EL (cell line): ENCODE measurements at regions not wholly inside any gene's neighbourhood (a gene's known extent, or its start where the extent isn't known, plus 50 kb on each side); places are given as distances from the start of the nearest gene placed in this dataset.

ENCODE experiments used
- DNase-seq: peaks from one replicate; pipeline ENCODE4 v3.0.0-alpha.2; 2016

GRCh38 chr2:60094450-60094929 lies 459.0 kb downstream of the BCL11A start:
- no peak for DNase-seq

DNA sequence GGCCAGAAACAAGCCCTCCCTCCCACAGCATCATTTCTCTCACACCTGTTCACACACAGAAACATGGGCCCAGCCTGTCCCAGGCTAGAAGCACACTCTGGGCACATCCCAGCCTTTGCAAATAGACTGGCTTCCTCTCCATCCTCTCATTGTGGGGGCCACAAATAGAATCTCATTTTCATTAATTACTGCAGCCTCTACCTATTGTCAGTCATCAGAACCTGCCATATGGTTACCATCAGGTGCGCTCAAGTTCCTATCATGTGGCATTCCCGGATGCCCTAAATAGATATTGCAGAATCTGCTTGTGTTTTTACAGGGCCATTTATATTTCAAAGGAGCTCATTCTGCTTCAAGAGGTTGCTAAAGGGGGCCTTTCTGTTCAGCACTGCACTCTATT lies 460.7 kb downstream of the BCL11A start:
- no peak for DNase-seq

DNA sequence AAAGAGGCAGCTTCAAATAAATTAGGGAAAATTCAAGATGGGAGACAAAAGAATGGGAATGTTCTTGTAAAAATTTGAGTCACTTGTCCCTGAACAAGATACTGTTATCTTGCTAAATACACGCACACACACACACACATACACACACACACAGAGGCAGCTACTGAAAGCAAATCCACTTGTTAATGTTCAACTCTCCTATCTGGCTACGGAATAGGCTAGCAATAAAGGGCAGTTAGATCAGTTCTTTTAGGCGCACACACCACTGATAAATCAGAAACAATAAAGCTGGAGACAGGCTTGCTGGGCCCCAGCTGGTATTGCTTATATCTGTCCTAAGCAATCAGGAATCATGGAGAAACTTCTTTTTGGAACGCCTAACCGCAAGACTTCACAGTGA lies 461.6 kb downstream of the BCL11A start:
- DNase-seq: no peak

- DNase-seq: no peak
Observed at GRCh38 chr2:60091266-60091665, 462.2 kb downstream of the BCL11A start.

- DNase-seq: no peak
Observed at GRCh38 chr2:60079562-60079961, 473.9 kb downstream of the BCL11A start.

GRCh38 chr2:60075048-60075447 lies 478.4 kb downstream of the BCL11A start:
- no peak for DNase-seq

DNA sequence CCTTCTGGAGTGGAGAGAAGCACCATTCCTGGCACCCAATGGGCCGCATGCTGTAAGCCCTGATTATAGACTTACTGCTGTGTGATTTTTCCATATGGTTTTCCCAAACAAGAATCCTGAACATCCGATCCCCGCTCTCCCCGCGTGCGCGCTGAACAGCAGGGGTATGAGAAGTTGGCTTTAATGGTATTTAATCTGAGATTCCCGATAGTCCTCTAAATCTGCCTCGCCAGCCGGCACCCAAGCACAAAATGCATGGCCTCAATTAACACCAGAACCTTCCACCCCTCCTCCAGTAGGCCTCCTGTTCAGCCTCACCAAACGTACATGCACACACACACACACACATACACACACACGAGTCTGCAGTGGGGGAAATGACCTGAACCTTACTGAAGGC lies 480.3 kb downstream of the BCL11A start:
- DNase-seq: no peak

DNA sequence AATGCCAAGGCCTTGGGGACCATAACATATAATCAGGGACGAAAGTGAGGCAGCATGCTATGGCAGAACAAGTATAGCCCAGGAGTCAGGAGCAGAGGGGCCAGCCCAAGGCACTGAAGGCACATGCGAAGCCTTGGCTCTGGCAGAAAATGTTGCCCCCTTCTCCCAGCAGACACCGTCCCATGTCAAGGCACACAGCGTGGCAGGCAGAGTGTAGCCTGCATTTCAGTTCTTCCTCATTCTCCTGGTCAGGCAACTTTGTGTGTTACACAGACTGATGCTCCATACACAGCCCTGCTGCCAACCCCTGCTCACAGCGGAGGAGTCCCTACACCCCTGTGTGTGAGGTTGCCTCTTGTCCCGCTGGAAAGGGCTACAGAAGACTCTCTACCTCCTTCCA lies 480.8 kb downstream of the BCL11A start:
- no peak for DNase-seq

- no peak for DNase-seq
Observed at GRCh38 chr2:60071490-60071831, 482.0 kb downstream of the BCL11A start.

DNA sequence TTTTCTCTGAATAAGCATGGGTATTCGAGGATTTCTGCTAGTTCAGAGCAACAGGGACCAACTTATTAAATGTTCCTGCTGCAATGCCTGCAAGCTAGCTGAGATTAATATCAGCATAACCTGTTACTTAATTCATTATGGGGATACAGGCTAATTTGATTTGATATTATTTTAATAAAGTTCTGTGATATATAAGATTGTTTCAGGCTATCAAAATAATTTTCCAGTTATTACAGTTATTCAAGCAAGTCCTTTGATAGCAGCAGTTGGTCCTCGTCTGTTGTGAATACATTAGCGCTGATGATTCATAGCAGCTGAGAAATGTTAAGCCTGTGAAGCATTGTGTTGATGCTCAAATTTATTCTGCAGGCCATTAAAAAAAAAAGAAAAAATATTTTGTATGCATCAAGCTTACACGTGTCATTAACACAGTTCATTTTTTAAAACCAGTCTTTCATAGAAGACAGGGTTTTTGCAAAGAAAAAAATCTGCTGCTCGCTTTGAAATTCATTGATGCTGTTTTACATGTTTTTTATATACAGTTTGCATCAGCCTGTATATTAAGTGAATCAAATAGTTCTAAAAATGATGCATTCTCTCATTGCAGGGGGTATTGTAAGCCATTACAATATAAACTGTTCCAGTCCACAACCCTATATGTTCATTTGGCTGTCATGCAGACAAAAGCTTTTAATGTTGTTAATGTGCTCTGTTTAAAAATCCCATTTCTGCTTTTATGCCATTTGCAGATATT lies 482.5 kb downstream of the BCL11A start:
- no peak for DNase-seq

DNA sequence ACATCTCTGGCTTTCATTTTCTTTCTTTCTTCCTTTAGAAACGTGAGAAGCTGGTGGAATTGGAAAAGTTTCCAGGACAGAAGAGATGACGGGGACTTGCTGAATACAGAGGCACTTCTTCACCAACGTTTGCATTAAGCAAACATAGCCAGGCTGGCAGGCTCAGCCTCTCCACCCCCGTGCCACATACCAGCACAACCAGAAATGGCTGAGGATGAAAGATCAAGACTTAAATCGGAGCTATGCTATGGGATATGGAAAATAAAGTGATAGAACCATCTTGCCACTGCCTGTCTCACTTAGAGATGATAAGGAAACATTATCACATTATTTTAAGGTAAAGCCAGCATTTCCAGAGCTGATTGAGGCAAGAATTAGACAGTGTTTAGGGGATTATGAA lies 483.3 kb downstream of the BCL11A start:
- no peak for DNase-seq

- DNase-seq: no peak
Observed at GRCh38 chr2:60068755-60069154, 484.7 kb downstream of the BCL11A start.

DNA sequence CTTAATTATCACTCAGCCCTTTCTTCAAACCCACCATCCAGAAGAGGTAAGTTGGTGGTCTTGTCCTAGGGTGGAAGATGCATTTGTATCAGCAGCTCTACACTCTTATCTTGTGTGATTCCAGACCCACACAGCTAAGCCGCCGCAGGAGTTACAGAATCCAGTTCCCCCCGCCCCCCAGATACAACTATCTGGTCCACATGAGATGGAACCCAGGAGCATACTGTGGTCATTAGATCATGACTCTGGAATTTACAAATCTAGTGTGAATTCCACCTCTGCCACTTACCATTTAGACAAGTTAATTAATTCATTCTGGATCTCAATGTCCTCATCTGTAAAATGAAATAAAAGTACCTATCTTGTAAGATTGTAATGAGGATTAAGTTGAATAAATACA lies 486.4 kb downstream of the BCL11A start:
- DNase-seq: no peak

GRCh38 chr2:60066096-60066839 lies 487.2 kb downstream of the BCL11A start:
- no peak for DNase-seq

DNA sequence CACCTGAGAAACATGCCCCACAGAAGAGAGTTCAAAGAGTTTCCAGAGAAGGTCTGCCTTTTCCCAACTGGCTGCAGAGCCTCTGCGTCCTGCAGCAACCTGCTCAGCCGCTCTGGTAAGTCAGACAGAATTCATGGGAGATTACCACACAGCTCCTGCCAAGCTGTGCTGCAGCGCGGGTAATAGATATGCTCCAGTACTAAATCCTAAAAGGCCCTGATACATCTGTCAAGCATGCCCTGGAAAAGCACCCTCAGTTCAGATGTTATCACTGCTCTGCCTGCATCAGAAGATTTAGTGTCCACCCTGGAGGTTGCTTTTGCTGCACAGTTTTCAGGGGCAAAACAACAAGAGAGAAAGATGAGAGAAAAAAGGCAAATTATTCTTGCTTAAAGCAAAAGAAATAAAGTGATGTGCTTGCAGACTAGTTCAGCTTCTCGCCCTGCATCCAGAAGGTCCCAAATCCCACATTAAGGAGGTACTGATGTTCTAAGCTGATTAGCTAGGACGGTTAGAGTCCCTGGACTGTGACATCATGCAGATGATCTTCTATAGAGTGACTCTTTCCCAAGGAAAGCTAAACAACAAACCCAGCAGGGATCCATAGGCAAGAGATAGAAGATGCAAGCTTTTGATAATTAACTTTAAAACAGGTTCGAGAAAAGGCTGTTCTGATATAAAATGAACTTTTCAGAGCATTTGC lies 488.6 kb downstream of the BCL11A start:
- DNase-seq: no peak

- no peak for DNase-seq
Observed at GRCh38 chr2:60058781-60059180, 494.7 kb downstream of the BCL11A start.

DNA sequence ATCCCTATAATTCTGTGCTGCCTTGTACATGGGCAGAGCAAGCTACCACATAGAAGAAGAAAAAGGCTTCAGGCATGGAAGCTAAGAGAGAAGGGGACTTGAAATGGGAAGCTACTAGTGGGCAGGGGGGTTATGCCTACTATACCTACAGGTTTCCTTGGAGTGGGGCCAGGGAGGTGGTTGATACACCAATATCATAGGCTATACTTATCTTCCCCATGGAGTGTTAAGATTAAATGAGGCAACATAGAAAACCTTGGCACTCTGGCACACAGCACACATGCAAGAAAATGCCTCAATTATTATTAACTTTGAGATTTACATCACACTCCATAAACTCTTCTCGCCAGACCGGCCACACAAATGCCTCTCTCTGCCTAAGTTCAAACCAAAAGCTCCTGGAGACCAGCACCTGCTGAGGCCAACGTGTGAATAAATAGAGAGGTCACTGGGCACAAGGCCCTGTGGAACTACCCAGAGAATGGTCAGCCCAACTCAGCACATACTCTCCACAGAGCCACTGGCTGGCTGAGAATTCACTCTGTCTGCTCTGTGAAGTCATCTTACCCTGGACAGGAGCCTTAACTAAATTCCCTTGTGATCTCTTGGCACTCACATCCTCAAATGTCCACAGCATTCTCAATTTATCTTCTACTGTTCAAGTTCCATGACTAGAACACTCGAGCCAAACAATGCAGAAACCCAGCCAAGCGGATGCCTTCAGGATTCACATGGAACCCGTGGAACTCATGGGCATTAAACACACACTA lies 498.7 kb downstream of the BCL11A start:
- DNase-seq: no peak

DNA sequence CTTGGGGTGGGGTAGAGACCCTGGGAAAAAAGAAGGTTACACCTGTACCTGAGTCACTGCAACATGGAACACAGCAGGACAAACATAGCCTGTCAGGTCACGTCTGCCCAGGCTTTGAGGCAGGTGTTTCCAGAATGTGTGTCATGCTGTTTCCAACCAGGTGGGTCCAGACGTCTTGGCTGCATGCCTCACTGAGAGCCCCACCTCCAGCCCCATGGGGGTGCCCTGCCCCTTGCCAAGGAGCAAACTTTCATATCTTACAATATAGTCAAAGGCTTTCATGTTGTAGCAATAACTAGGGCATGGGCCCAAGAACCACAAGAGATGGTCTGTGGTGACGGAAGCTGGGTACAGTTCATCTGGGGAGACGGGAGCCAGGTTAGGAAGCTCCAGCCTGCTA lies 499.7 kb downstream of the BCL11A start:
- no peak for DNase-seq

DNA sequence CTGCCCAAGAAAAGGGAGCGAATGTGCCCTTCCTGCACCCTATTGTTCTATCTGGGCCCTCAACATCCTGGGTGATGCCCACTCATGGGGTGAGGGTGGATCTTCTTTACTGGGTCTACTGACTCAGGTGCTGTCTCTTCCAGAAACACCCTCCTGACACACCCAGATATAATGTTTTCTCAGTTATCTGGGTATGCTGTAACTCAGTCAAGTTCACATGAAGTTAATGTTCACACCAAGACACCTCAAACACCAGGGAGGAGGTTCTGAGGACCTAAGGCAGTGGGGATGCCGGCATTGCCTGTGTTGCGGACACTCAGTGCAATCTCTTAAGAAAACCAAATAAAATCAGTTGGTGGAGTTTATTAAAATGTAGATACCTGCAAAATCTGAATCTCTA lies 500.9 kb downstream of the BCL11A start:
- DNase-seq: no peak

DNA sequence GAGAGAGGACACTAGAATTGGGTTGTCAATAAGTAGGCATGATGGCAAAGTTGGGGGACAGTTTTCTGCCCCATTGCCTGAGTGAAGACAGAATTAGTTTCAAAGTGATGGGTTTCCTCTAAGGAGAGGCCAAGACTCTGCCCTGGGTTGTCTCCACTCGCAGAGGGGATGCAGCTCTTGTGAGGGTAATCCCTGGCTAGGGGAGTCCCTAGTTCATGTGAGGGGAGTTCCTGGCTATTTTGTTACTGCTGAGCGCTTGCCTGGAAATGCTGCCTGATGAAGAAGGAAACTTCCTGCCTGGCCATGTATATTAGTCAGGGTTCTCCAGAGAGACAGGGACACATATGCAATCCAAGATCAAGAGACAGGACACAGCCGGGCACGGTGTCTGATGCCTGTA lies 501.5 kb downstream of the BCL11A start:
- DNase-seq: no peak

DNA sequence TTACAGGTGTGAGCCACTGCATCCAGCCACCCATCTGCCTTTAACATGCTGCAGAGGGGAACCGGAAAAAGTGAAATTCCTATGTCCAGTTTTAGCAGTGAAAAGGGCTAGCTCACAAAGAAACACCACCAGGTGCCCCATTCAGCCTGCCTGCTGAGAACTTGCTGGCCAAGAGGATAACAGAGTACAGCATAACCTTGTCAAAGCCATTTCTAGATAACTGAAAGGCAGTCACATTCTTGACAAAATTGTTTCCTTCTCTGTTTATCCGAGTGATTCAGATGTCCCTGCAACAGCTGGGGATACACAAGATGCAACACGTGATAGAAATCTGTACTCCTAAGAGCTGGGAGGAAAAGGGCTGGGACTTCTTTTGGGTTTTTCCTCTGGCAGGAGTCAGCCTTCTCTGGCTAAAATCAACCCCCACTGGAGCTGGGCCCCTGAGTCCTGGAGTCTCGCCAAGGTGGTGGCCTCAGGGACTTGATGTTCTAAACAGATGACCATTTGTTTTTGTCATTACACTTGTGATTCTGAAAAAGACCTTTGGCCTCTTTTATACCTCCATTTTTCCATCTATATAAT lies 505.4 kb downstream of the BCL11A start:
- DNase-seq: no peak

DNA sequence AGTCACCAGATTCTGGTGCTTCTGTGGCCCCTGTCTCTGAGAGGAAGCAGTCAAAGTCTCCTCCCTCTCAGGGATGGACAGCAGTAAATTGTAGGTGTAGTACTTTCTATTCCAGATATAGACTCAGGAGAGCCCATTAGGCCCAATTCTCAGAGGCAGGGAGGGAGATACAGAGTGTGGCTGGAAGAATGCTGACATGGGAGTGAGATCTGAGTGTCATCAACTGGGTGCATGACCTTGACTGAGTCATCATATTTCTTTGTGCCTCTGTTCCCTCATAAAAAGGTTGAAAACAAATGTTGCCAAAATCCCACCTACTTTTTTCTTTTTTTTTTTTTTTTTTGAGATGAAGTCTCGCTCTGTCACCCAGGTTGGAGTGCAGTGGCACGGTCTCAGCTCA lies 506.1 kb downstream of the BCL11A start:
- no peak for DNase-seq

DNA sequence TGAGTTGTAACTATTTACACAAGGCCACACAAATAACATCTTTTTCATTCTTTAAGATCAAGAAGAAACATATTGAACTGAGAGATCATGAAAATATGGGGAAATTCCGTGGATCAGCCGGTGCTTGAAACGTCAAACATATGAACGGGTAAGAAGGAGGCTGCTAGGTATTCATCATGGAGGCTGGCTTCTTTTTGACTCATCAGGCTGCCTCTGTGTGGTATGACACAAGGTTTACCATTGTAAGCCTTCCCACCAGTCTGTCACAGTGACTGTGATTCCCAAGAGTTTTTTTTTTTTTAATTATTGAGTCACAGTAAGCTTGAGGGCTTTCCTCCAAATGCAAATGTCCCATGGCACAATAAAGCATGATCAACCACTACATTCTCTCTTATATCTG lies 506.9 kb downstream of the BCL11A start:
- DNase-seq: no peak
